ENCODE measurements at regions not wholly inside any gene's neighbourhood (a gene's known extent, or its start where the extent isn't known, plus 50 kb on each side); places are given as distances from the start of the nearest gene placed in this dataset.
"Not testable (repeated sequence)": the region's sequence is repeated elsewhere in the genome, so short reads cannot be mapped to it uniquely, and the experiment has no call there.

- TF ChIP-seq CTCF (IDR thresholded peaks at IDR 0.05 in 4 of 5, conservative IDR thresholded peaks at IDR 0.05 in 1 of 5) = no peak
- TF ChIP-seq POLR2A (IDR thresholded peaks at IDR 0.05) = no peak
- no peaks in the 10 kb centered on the region for H3K36me3 ChIP-seq
- ATAC-seq = no peak
These were observed 444.1 kb downstream of the XIRP2 start for GRCh38 chr2:167332358-167332757.

GRCh38 chr2:167331636-167332232 lies 443.5 kb downstream of the XIRP2 start:
- Histone ChIP-seq H3K4me1 (no peaks in the 10 kb centered on the region), H3K27me3 (no peaks in the 10 kb centered on the region), H3K36me3 (no peaks in the 10 kb centered on the region), H3K27ac (no peak overlapping the region), H3K4me3 (no peak overlapping the region), H3K9me3 (no peaks in the 10 kb centered on the region)
- in situ Hi-C loops (cut with MboI; ENCODE audit: low sequenced_read_pairs in 4 of 4) = no loop called here
- ATAC-seq (no peak), DNase-seq (no peak)
- TF ChIP-seq POLR2A (IDR thresholded peaks at IDR 0.05) = no peak
- TF ChIP-seq CTCF (IDR thresholded peaks at IDR 0.05 in 4 of 5, conservative IDR thresholded peaks at IDR 0.05 in 1 of 5) = no peak
- intact Hi-C loops (cut with DNase I; ENCODE audit: low total_unique reads) = no loop called here

More at GRCh38 chr2:167332358-167332757, 444.1 kb downstream of the XIRP2 start:
- in situ Hi-C loops (cut with MboI; ENCODE audit: low sequenced_read_pairs in 4 of 4) (no loop called here), intact Hi-C loops (cut with DNase I; ENCODE audit: low total_unique reads) (no loop called here)
- DNase-seq = no peak
- Histone ChIP-seq H3K27ac (no peak overlapping the region), H3K27me3 (no peaks in the 10 kb centered on the region), H3K9me3 (no peaks in the 10 kb centered on the region), H3K4me1 (no peaks in the 10 kb centered on the region), H3K4me3 (no peak overlapping the region)

- in situ Hi-C loops (cut with MboI; ENCODE audit: low sequenced_read_pairs in 4 of 4); H3K4me3 ChIP-seq; intact Hi-C loops (cut with DNase I; ENCODE audit: low total_unique reads): not testable (repeated sequence)
These were observed 440.5 kb downstream of the XIRP2 start for GRCh38 chr2:167328808-167329207.

GRCh38 chr2:167322795-167323194 lies 434.5 kb downstream of the XIRP2 start:
- Histone ChIP-seq H3K9me3 (no peaks in the 10 kb centered on the region), H3K27ac (no peak overlapping the region), H3K27me3 (no peaks in the 10 kb centered on the region), H3K4me3 (no peak overlapping the region), H3K4me1 (no peaks in the 10 kb centered on the region), H3K36me3 (no peaks in the 10 kb centered on the region)
- TF ChIP-seq CTCF (IDR thresholded peaks at IDR 0.05 in 4 of 5, conservative IDR thresholded peaks at IDR 0.05 in 1 of 5) (no peak), POLR2A (IDR thresholded peaks at IDR 0.05) (no peak)
- no peak for DNase-seq
- ATAC-seq = no peak
- intact Hi-C loops (cut with DNase I; ENCODE audit: low total_unique reads) (no loop called here), in situ Hi-C loops (cut with MboI; ENCODE audit: low sequenced_read_pairs in 4 of 4) (no loop called here)

More at GRCh38 chr2:167328808-167329207, 440.5 kb downstream of the XIRP2 start:
- DNase-seq, H3K27me3 ChIP-seq, H3K9me3 ChIP-seq, ATAC-seq, H3K27ac ChIP-seq, H3K36me3 ChIP-seq, H3K4me1 ChIP-seq: not testable (repeated sequence)

- intact Hi-C loops (cut with DNase I; ENCODE audit: low total_unique reads) = no loop called here
- in situ Hi-C loops (cut with MboI; ENCODE audit: low sequenced_read_pairs in 4 of 4) = no loop called here
- H3K27me3 ChIP-seq = no peaks in the 10 kb centered on the region
- ATAC-seq (no peak), DNase-seq (no peak)
- H3K4me3 ChIP-seq = no peak overlapping the region
- H3K4me1 ChIP-seq = no peaks in the 10 kb centered on the region
- H3K9me3 ChIP-seq = no peaks in the 10 kb centered on the region
- no peaks in the 10 kb centered on the region for H3K36me3 ChIP-seq
- TF ChIP-seq POLR2A (IDR thresholded peaks at IDR 0.05) (no peak), CTCF (IDR thresholded peaks at IDR 0.05 in 4 of 5, conservative IDR thresholded peaks at IDR 0.05 in 1 of 5) (no peak)
- no peak overlapping the region for H3K27ac ChIP-seq
These were observed 430.3 kb downstream of the XIRP2 start for GRCh38 chr2:167318581-167318980.

Data from gastrocnemius medialis (tissue), 4 donors.